ENCODE measurements at regions not wholly inside any gene's neighbourhood (a gene's known extent, or its start where the extent isn't known, plus 50 kb on each side); places are given as distances from the start of the nearest gene placed in this dataset.

- Histone ChIP-seq H4K20me1 (ENCODE audit: control insufficient read depth, insufficient read depth, low read length, poor library complexity, severe bottlenecking) (no peaks in the 10 kb centered on the region), H3K79me2 (ENCODE audit: control insufficient read depth, insufficient read depth, low read length) (no peaks in the 10 kb centered on the region), H3K4me3 (ENCODE audit: control extremely low read depth in 1 of 5, extremely low read depth in 1 of 5, insufficient read depth in 1 of 5, low read depth in 2 of 5, low read length in 4 of 5) (no peak overlapping the region), H3K27ac (ENCODE audit: low read length in 2 of 2) (no peak overlapping the region), H3K4me1 (ENCODE audit: control insufficient read depth in 2 of 2, insufficient read depth in 2 of 2, low read length in 2 of 2) (no peaks in the 10 kb centered on the region), H3K9me3 (ENCODE audit: control extremely low read depth in 1 of 3, control insufficient read depth in 2 of 3, insufficient read depth in 1 of 3, low read length in 2 of 3) (peaks cover 0 to 1% (median 0%) of the 10 kb centered on the region in 3 donors), H3K27me3 (replicated peaks in 1 of 4; ENCODE audit: control extremely low read depth in 1 of 4, control insufficient read depth in 3 of 4, insufficient read depth in 4 of 4, low read length in 3 of 4) (no peaks in the 10 kb centered on the region), H3K4me2 (replicated peaks; ENCODE audit: low read depth, low read length, poor library complexity, severe bottlenecking) (no peak overlapping the region), H2AFZ (ENCODE audit: insufficient read depth, low read depth, low read length, poor library complexity, severe bottlenecking) (no peak overlapping the region), H3K36me3 (replicated peaks in 1 of 2; ENCODE audit: control extremely low read depth in 1 of 2, control insufficient read depth in 1 of 2, extremely low read depth in 1 of 2, insufficient read depth in 2 of 2, low read length in 1 of 2) (no peaks in the 10 kb centered on the region), H3K9ac (ENCODE audit: low read length) (no peak overlapping the region)
- CTCF ChIA-PET: no interaction called here
- POLR2A ChIA-PET: no interaction called here
- ATAC-seq (ENCODE audit: low read depth): no peak
- Mint-ChIP-seq H3K9me3 (ENCODE audit: insufficient read depth) (peaks cover 3% of the 10 kb centered on the region), H3K4me3 (no peak overlapping the region), H3K27me3 (no peaks in the 10 kb centered on the region), H3K4me1 (no peaks in the 10 kb centered on the region), H3K27ac (no peak overlapping the region)
- no CpG with 5 or more reads among the region's 2 CpGs for WGBS (ENCODE audit: insufficient coverage)
- intact Hi-C loops (cut with micrococcal nuclease): no loop called here
- TF ChIP-seq CTCF (IDR thresholded peaks at IDR 0.05) (no peak), EZH2 (IDR thresholded peaks at IDR 0.05; ENCODE audit: borderline replicate concordance, insufficient read depth, low read depth, low read length, poor library complexity, severe bottlenecking) (no peak)
- no peak for DNase-seq
These were observed 217.1 kb downstream of the HTR7 start for GRCh38 chr10:90640756-90641155.

GRCh38 chr10:90641731-90642130 is 216.1 kb downstream of the HTR7 start:
- no peaks in the 10 kb centered on the region for H3K4me1 ChIP-seq (ENCODE audit: control insufficient read depth in 2 of 2, insufficient read depth in 2 of 2, low read length in 2 of 2)
- DNase-seq (no peak), ATAC-seq (ENCODE audit: low read depth) (no peak)
- TF ChIP-seq CTCF (IDR thresholded peaks at IDR 0.05) (no peak), EZH2 (IDR thresholded peaks at IDR 0.05; ENCODE audit: borderline replicate concordance, insufficient read depth, low read depth, low read length, poor library complexity, severe bottlenecking) (no peak)
- no peak overlapping the region for H3K4me2 ChIP-seq (replicated peaks; ENCODE audit: low read depth, low read length, poor library complexity, severe bottlenecking)
- peaks cover 0 to 1% (median 0%) of the 10 kb centered on the region in 3 donors for H3K9me3 ChIP-seq (ENCODE audit: control extremely low read depth in 1 of 3, control insufficient read depth in 2 of 3, insufficient read depth in 1 of 3, low read length in 2 of 3)
- no peak overlapping the region for H3K4me3 ChIP-seq (ENCODE audit: control extremely low read depth in 1 of 5, extremely low read depth in 1 of 5, insufficient read depth in 1 of 5, low read depth in 2 of 5, low read length in 4 of 5)
- H3K79me2 ChIP-seq (ENCODE audit: control insufficient read depth, insufficient read depth, low read length): no peaks in the 10 kb centered on the region
- Mint-ChIP-seq H3K27me3 (no peaks in the 10 kb centered on the region), H3K9me3 (ENCODE audit: insufficient read depth) (peaks cover 5% of the 10 kb centered on the region), H3K4me3 (no peak overlapping the region), H3K27ac (no peak overlapping the region), H3K4me1 (no peaks in the 10 kb centered on the region)
- H3K27ac ChIP-seq (ENCODE audit: low read length in 2 of 2): no peak overlapping the region
- intact Hi-C loops (cut with micrococcal nuclease): no loop called here
- POLR2A ChIA-PET: no interaction called here
- CTCF ChIA-PET: no interaction called here
- H4K20me1 ChIP-seq (ENCODE audit: control insufficient read depth, insufficient read depth, low read length, poor library complexity, severe bottlenecking): no peaks in the 10 kb centered on the region
- H3K9ac ChIP-seq (ENCODE audit: low read length): no peak overlapping the region
- H3K36me3 ChIP-seq (replicated peaks in 1 of 2; ENCODE audit: control extremely low read depth in 1 of 2, control insufficient read depth in 1 of 2, extremely low read depth in 1 of 2, insufficient read depth in 2 of 2, low read length in 1 of 2): no peaks in the 10 kb centered on the region
- WGBS (ENCODE audit: insufficient coverage): 78% methylated on average over 3 of the region's 4 CpGs
- H2AFZ ChIP-seq (ENCODE audit: insufficient read depth, low read depth, low read length, poor library complexity, severe bottlenecking): no peak overlapping the region
- H3K27me3 ChIP-seq (replicated peaks in 1 of 4; ENCODE audit: control extremely low read depth in 1 of 4, control insufficient read depth in 3 of 4, insufficient read depth in 4 of 4, low read length in 3 of 4): no peaks in the 10 kb centered on the region

All from B cell (primary cell).